Activated T-cell treated with anti-CD3 and anti-CD28 coated beads, Interleukin-2, amount 50 U/mL, for 4 hours (primary cell): ENCODE measurements at regions not wholly inside any gene's neighbourhood (a gene's known extent, or its start where the extent isn't known, plus 50 kb on each side); places are given as distances from the start of the nearest gene placed in this dataset.
"Not testable (repeated sequence)": the region's sequence is repeated elsewhere in the genome, so short reads cannot be mapped to it uniquely, and the experiment has no call there.

Experiments
- ATAC-seq, 2 donors: fragments of 200-7000 bp; cut with Tn5 transposase; one replicate each; pipeline ENCODE4 v1.10.0; 2021
- DNase-seq: peaks from one replicate; pipeline ENCODE4 v3.0.0-alpha.2; 2020
- H3K27me3 Mint-ChIP-seq: one replicate; pipeline ENCODE4 v1.8.0; 2021; ENCODE audit warnings: low read depth, mixed read lengths
- H3K36me3 Mint-ChIP-seq: one replicate; pipeline ENCODE4 v1.8.0; 2022; ENCODE audit warnings: mixed read lengths; ENCODE audit not compliant: insufficient read depth
- H3K4me1 Mint-ChIP-seq: one replicate; pipeline ENCODE4 v1.8.0; 2021; ENCODE audit warnings: low read depth, mixed read lengths
- H3K4me3 Mint-ChIP-seq: one replicate; pipeline ENCODE4 v1.8.0; 2021; ENCODE audit warnings: mild to moderate bottlenecking, moderate library complexity, mixed read lengths
- H3K9me3 Mint-ChIP-seq: one replicate; pipeline ENCODE4 v1.8.0; 2021; ENCODE audit warnings: mixed read lengths

GRCh38 chr6:140708441-140708840 lies 1334.0 kb upstream of the CITED2 start:
- H3K9me3 Mint-ChIP-seq, result no peaks in the 10 kb centered on the region
- no peak overlapping the region for H3K4me3 Mint-ChIP-seq
- no peak for DNase-seq
- H3K4me1 Mint-ChIP-seq, result no peaks in the 10 kb centered on the region
- H3K36me3 Mint-ChIP-seq, result no peaks in the 10 kb centered on the region
- ATAC-seq, result no peak
- no peaks in the 10 kb centered on the region for H3K27me3 Mint-ChIP-seq

DNA sequence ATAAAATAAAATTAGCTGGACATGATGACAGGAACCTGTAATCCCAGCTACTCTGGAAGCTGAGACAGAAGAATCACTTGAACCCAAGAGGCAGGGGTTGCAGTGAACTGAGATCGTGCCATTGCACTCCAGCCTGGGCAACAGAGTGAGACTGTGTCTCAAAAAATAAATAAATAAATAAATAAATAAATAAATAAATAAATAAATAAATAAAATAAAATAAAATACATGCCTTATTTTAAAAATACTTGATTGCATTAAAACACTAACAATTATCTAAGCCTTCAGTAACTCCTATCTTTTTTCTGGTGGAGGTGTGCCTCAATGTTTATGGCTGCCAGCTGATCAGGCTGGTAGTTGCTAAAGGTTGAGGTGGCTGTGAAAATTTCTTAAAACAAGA lies 1329.6 kb upstream of the CITED2 start:
- H3K27me3 Mint-ChIP-seq, H3K36me3 Mint-ChIP-seq, H3K4me1 Mint-ChIP-seq, H3K4me3 Mint-ChIP-seq, DNase-seq, ATAC-seq, H3K9me3 Mint-ChIP-seq: not testable (repeated sequence)

DNA sequence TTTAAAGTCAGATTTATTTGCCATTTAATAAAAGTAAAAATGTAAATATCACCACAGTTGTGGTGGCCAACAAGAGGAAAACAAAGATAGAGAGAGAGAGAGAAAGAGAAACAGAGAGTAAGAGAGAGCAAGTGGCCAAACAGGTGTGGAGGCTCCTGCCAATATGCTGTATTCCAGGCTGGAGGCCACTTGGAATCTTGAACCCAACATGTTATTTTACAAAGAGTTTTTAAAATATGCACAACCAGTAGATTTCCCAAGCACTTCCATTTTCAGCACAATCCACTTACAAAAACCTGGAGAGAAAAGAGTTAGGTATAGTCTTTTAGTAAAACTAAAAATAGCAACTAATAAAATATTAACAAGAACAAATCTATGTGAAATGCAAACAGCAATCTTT lies 1323.1 kb upstream of the CITED2 start:
- Mint-ChIP-seq H3K4me3 (no peak overlapping the region), H3K9me3 (no peaks in the 10 kb centered on the region), H3K36me3 (no peaks in the 10 kb centered on the region), H3K4me1 (no peaks in the 10 kb centered on the region), H3K27me3 (no peaks in the 10 kb centered on the region)
- DNase-seq, result no peak
- ATAC-seq, result no peak

GRCh38 chr6:140684776-140685550 lies 1310.5 kb upstream of the CITED2 start:
- Mint-ChIP-seq H3K27me3 (no peaks in the 10 kb centered on the region), H3K4me1 (no peaks in the 10 kb centered on the region)
- no peak for ATAC-seq

DNA sequence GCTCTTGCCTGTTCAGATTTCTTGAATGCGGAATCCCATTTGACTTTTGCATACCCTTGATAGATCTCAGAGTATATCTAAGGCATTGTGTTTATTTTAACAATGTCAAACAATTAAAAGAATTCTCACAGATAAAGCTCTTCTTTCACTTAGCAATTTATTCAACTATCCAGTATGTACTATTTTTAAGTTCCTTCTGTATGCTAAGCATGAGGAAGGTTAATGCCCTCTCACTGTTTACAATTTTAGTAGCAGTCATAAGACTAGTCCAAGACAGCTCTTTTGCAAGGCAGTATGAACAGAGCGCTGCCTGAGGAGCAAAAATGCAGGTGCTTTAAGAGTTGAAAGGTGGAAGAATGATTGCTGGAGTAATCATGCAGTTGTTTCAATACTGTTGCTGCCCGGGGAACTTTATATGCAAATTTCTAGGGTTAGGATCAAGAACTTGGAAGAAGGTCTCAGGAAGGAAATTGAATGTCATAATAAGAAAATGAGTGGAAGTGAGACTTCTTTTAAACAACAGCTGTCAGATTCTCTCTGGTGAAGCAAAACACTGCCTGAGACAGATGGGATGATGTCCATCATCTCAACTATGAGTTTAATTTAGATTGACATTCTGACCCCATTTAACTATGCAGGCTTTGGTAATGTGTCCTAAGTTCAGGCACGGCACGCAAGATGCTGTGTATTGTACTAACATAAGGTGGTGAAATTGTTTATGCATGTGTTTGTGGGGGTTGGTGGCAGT lies 1303.5 kb upstream of the CITED2 start:
- H3K4me3 Mint-ChIP-seq, result no peak overlapping the region
- DNase-seq (no peak), ATAC-seq (no peak)
- no peaks in the 10 kb centered on the region for H3K36me3 Mint-ChIP-seq
- no peaks in the 10 kb centered on the region for H3K9me3 Mint-ChIP-seq
- no peaks in the 10 kb centered on the region for H3K27me3 Mint-ChIP-seq
- H3K4me1 Mint-ChIP-seq, result no peaks in the 10 kb centered on the region

More at GRCh38 chr6:140684776-140685550, 1310.5 kb upstream of the CITED2 start:
- H3K9me3 Mint-ChIP-seq, result no peaks in the 10 kb centered on the region
- no peak overlapping the region for H3K4me3 Mint-ChIP-seq
- DNase-seq, result no peak
- no peaks in the 10 kb centered on the region for H3K36me3 Mint-ChIP-seq

DNA sequence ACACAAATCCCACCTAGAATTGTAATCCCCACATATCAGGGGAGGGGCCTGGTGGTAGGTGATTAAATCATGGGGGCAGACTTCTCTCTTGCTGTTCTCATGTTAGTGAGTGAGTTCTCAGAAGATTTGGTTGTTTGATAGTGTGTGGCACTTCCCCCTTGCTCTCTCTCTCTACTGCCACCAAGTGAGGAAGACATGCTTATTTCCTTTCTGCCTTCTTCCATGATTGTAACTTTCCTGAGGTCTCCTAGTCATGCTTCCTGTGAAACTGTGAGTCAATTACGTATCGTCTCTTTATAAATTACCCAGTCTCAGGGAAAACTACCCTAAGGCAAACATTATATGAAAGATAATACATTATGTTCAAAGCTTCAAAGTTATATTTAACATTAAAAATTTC lies 1297.5 kb upstream of the CITED2 start:
- Mint-ChIP-seq H3K36me3 (no peaks in the 10 kb centered on the region), H3K4me3 (no peak overlapping the region), H3K9me3 (no peaks in the 10 kb centered on the region), H3K4me1 (no peaks in the 10 kb centered on the region), H3K27me3 (no peaks in the 10 kb centered on the region)
- no peak for ATAC-seq
- DNase-seq, result no peak

DNA sequence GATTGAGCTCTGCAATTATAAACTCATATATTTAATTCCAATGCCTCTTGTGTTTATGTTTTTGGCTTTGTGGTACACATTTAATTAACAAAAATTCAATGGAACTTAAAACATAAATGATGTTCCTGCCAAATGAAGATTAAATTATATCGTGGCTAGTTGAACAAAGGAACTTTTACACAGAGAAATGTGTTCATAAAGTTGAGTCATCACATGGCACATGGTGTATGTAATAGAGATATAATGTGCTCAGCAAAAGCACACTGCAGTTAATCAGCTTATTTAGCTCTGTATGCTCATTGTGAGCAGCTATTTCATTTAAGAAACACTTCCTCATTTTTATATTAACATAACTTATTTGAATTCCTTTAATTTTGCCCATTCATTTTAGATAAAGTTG lies 1295.6 kb upstream of the CITED2 start:
- DNase-seq (no peak), ATAC-seq (no peak)
- Mint-ChIP-seq H3K27me3 (no peaks in the 10 kb centered on the region), H3K4me1 (no peaks in the 10 kb centered on the region), H3K4me3 (no peak overlapping the region), H3K36me3 (no peaks in the 10 kb centered on the region), H3K9me3 (no peaks in the 10 kb centered on the region)

- no peaks in the 10 kb centered on the region for H3K36me3 Mint-ChIP-seq
- no peak overlapping the region for H3K4me3 Mint-ChIP-seq
- no peak for DNase-seq
- H3K4me1 Mint-ChIP-seq, result no peaks in the 10 kb centered on the region
- H3K9me3 Mint-ChIP-seq, result no peaks in the 10 kb centered on the region
- ATAC-seq, result no peak
- H3K27me3 Mint-ChIP-seq, result no peaks in the 10 kb centered on the region
Measured at GRCh38 chr6:140669321-140669720, 1294.9 kb upstream of the CITED2 start.

GRCh38 chr6:140663772-140664171 lies 1289.3 kb upstream of the CITED2 start:
- H3K36me3 Mint-ChIP-seq, result no peaks in the 10 kb centered on the region
- no peak overlapping the region for H3K4me3 Mint-ChIP-seq
- DNase-seq, result no peak
- H3K4me1 Mint-ChIP-seq, result no peaks in the 10 kb centered on the region
- no peak for ATAC-seq
- H3K27me3 Mint-ChIP-seq, result no peaks in the 10 kb centered on the region
- no peaks in the 10 kb centered on the region for H3K9me3 Mint-ChIP-seq

- no peak for ATAC-seq
- no peaks in the 10 kb centered on the region for H3K9me3 Mint-ChIP-seq
- no peaks in the 10 kb centered on the region for H3K36me3 Mint-ChIP-seq
- no peak overlapping the region for H3K4me3 Mint-ChIP-seq
- DNase-seq, result no peak
- no peaks in the 10 kb centered on the region for H3K4me1 Mint-ChIP-seq
- no peaks in the 10 kb centered on the region for H3K27me3 Mint-ChIP-seq
Measured at GRCh38 chr6:140663094-140663493, 1288.6 kb upstream of the CITED2 start.

GRCh38 chr6:140661691-140662090 lies 1287.2 kb upstream of the CITED2 start:
- DNase-seq (no peak), ATAC-seq (no peak)
- H3K36me3 Mint-ChIP-seq, result no peaks in the 10 kb centered on the region
- no peaks in the 10 kb centered on the region for H3K27me3 Mint-ChIP-seq
- H3K4me3 Mint-ChIP-seq, result no peak overlapping the region
- no peaks in the 10 kb centered on the region for H3K9me3 Mint-ChIP-seq
- no peaks in the 10 kb centered on the region for H3K4me1 Mint-ChIP-seq

- DNase-seq (no peak), ATAC-seq (no peak)
- Mint-ChIP-seq H3K36me3 (no peaks in the 10 kb centered on the region), H3K9me3 (no peaks in the 10 kb centered on the region), H3K4me1 (no peaks in the 10 kb centered on the region), H3K27me3 (no peaks in the 10 kb centered on the region), H3K4me3 (no peak overlapping the region)
Measured at GRCh38 chr6:140660295-140660694, 1285.8 kb upstream of the CITED2 start.

DNA sequence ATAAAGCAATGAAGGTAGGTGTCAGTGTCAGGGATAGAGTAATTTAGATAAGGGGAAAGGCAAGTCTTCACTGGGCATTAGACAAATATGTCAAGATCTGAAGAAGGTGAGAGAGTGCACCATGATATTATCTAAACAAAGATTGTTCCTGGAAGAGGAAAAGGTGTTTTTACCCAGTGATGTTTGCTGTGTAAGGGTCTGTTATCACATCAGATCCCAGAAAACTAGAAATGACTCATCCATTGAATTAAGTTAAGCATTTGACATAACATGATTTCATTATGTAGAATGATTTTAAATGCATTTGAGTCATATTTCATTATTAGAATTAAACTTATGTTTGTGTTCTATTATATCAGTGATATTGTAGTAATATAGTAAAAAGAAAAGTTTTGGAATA lies 1279.5 kb upstream of the CITED2 start:
- no peak for ATAC-seq
- no peaks in the 10 kb centered on the region for H3K4me1 Mint-ChIP-seq

GRCh38 chr6:140653506-140653905 lies 1279.1 kb upstream of the CITED2 start:
- ATAC-seq (no peak), DNase-seq (no peak)
- Mint-ChIP-seq H3K27me3 (no peaks in the 10 kb centered on the region), H3K9me3 (no peaks in the 10 kb centered on the region), H3K36me3 (no peaks in the 10 kb centered on the region), H3K4me1 (no peaks in the 10 kb centered on the region), H3K4me3 (no peak overlapping the region)

More for the DNA sequence above, 1279.5 kb upstream of the CITED2 start:
- H3K4me3 Mint-ChIP-seq, result no peak overlapping the region
- no peak for DNase-seq
- H3K36me3 Mint-ChIP-seq, result no peaks in the 10 kb centered on the region
- no peaks in the 10 kb centered on the region for H3K27me3 Mint-ChIP-seq
- H3K9me3 Mint-ChIP-seq, result no peaks in the 10 kb centered on the region

GRCh38 chr6:140649502-140649901 lies 1275.1 kb upstream of the CITED2 start:
- H3K27me3 Mint-ChIP-seq, H3K36me3 Mint-ChIP-seq, DNase-seq, H3K4me3 Mint-ChIP-seq, H3K4me1 Mint-ChIP-seq, ATAC-seq: not testable (repeated sequence)
- peaks cover 13% of the 10 kb centered on the region for H3K9me3 Mint-ChIP-seq
